ENCODE measurements at regions not wholly inside any gene's neighbourhood (a gene's known extent, or its start where the extent isn't known, plus 50 kb on each side); places are given as distances from the start of the nearest gene placed in this dataset.

DNA sequence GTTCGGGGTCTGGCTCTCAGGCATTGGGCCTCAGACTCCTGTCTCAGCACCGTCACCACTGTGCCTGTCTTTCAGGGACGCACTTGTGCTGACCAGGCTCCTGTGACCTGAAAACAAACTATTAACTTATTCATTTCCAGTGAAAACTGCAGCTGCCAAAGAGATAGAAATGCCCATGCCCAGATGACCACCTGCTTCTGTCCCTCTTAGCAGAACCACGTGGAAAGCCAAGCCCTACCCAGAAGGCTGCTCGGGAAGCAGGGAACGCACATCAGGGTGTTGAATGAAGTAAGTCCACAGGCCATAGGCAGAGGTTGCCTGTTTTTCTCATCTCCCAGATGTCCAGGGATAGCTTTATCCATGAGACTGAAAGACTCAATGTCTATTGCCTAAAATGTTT lies 219.3 kb downstream of the EBLN2 start:
- TF ChIP-seq, protein P1, sequence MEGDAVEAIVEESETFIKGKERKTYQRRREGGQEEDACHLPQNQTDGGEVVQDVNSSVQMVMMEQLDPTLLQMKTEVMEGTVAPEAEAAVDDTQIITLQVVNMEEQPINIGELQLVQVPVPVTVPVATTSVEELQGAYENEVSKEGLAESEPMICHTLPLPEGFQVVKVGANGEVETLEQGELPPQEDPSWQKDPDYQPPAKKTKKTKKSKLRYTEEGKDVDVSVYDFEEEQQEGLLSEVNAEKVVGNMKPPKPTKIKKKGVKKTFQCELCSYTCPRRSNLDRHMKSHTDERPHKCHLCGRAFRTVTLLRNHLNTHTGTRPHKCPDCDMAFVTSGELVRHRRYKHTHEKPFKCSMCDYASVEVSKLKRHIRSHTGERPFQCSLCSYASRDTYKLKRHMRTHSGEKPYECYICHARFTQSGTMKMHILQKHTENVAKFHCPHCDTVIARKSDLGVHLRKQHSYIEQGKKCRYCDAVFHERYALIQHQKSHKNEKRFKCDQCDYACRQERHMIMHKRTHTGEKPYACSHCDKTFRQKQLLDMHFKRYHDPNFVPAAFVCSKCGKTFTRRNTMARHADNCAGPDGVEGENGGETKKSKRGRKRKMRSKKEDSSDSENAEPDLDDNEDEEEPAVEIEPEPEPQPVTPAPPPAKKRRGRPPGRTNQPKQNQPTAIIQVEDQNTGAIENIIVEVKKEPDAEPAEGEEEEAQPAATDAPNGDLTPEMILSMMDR (IDR thresholded peaks at IDR 0.05): no peak
- TF ChIP-seq POLR2A (IDR thresholded peaks at IDR 0.05): no peak

Measured in right lobe of liver (tissue), 4 donors.